HG02798 (cell line): ENCODE measurements at regions not wholly inside any gene's neighbourhood (a gene's known extent, or its start where the extent isn't known, plus 50 kb on each side); places are given as distances from the start of the nearest gene placed in this dataset.

Experiments used
- ATAC-seq: cut with Tn5 transposase; IDR thresholded peaks from one replicate; pipeline ENCODE4 v1.9.1; 2021; ENCODE audit warnings: mild to moderate bottlenecking; ENCODE audit not compliant: unreplicated experiment, poor library complexity

- ATAC-seq = no peak
These were observed 119.3 kb upstream of the TWIST2 start for GRCh38 chr2:238728330-238729260.

- no peak for ATAC-seq
These were observed 118.5 kb upstream of the TWIST2 start for GRCh38 chr2:238729261-238729935.

- no peak for ATAC-seq
These were observed 117.8 kb upstream of the TWIST2 start for GRCh38 chr2:238730001-238730669.

- ATAC-seq = no peak
These were observed 117.0 kb upstream of the TWIST2 start for GRCh38 chr2:238730881-238731280.

GRCh38 chr2:238731961-238732360 lies 115.9 kb upstream of the TWIST2 start:
- ATAC-seq = no peak

GRCh38 chr2:238738917-238739316 lies 109.0 kb upstream of the TWIST2 start:
- ATAC-seq = no peak

GRCh38 chr2:238739668-238740067 lies 108.2 kb upstream of the TWIST2 start:
- no peak for ATAC-seq

- no peak for ATAC-seq
These were observed 106.6 kb upstream of the TWIST2 start for GRCh38 chr2:238741277-238741676.

- ATAC-seq = no peak
These were observed 105.8 kb upstream of the TWIST2 start for GRCh38 chr2:238742066-238742465.

- no peak for ATAC-seq
These were observed 105.2 kb upstream of the TWIST2 start for GRCh38 chr2:238742664-238743063.

- ATAC-seq = no peak
These were observed 104.4 kb upstream of the TWIST2 start for GRCh38 chr2:238743243-238744065.

- ATAC-seq = no peak
These were observed 102.9 kb upstream of the TWIST2 start for GRCh38 chr2:238744951-238745350.

- ATAC-seq = no peak
These were observed 101.9 kb upstream of the TWIST2 start for GRCh38 chr2:238745997-238746396.

GRCh38 chr2:238747114-238747513 lies 100.8 kb upstream of the TWIST2 start:
- ATAC-seq = no peak

GRCh38 chr2:238747557-238747956 lies 100.3 kb upstream of the TWIST2 start:
- ATAC-seq = no peak

- ATAC-seq = no peak
These were observed 97.5 kb upstream of the TWIST2 start for GRCh38 chr2:238750212-238750904.

GRCh38 chr2:238754259-238754658 lies 93.6 kb upstream of the TWIST2 start:
- ATAC-seq = no peak

- no peak for ATAC-seq
These were observed 86.0 kb upstream of the TWIST2 start for GRCh38 chr2:238761868-238762267.

GRCh38 chr2:238763471-238763995 lies 84.4 kb upstream of the TWIST2 start:
- ATAC-seq = no peak
